ENCODE measurements at regions not wholly inside any gene's neighbourhood (a gene's known extent, or its start where the extent isn't known, plus 50 kb on each side); places are given as distances from the start of the nearest gene placed in this dataset.

DNA sequence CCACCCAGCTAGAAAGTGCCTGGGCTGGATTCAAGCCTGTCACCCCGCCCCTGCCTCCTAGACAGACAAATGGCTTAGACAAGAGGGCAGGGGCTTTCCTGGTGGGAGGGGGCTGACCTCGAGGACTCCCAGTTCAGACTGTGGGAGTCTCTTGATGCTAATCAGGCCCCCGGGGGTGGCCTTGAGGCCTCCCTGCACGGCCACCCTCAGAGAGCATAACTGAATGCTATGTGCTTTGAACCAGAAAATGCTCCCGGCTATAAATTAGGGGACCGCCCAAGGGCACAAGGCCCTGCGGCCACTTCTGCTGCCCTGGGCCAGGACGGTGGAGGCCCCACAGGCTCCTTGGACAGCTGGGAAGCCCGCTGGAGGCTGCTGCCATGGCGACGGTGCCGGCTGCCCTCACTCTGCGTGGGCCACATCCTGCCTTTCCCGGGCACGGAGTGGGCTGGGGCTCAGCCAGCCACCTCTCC, 111.0 kb upstream of the NCOR2 start:
- Histone ChIP-seq H2AFZ (ENCODE audit: low read depth, low read length) (no peak overlapping the region), H3K36me3 (ENCODE audit: insufficient read depth, low read length) (no peaks in the 10 kb centered on the region), H3K4me3 (ENCODE audit: low read depth in 1 of 2, low read length in 2 of 2) (no peak overlapping the region), H4K20me1 (ENCODE audit: insufficient read depth, low read length) (no peaks in the 10 kb centered on the region), H3K9ac (ENCODE audit: low read depth, low read length) (no peak overlapping the region), H3K27ac (ENCODE audit: low read length) (no peak overlapping the region), H3K79me2 (ENCODE audit: insufficient read depth, low read length) (no peaks in the 10 kb centered on the region), H3K9me3 (ENCODE audit: insufficient read depth, low read length, severe bottlenecking) (no peaks in the 10 kb centered on the region), H3K27me3 (ENCODE audit: insufficient read depth, low read length, poor library complexity) (no peaks in the 10 kb centered on the region), H3K4me1 (ENCODE audit: insufficient read depth, low read length) (no peaks in the 10 kb centered on the region), H3K4me2 (ENCODE audit: insufficient read depth, low read length) (no peak overlapping the region)
- TF ChIP-seq, protein P1, sequence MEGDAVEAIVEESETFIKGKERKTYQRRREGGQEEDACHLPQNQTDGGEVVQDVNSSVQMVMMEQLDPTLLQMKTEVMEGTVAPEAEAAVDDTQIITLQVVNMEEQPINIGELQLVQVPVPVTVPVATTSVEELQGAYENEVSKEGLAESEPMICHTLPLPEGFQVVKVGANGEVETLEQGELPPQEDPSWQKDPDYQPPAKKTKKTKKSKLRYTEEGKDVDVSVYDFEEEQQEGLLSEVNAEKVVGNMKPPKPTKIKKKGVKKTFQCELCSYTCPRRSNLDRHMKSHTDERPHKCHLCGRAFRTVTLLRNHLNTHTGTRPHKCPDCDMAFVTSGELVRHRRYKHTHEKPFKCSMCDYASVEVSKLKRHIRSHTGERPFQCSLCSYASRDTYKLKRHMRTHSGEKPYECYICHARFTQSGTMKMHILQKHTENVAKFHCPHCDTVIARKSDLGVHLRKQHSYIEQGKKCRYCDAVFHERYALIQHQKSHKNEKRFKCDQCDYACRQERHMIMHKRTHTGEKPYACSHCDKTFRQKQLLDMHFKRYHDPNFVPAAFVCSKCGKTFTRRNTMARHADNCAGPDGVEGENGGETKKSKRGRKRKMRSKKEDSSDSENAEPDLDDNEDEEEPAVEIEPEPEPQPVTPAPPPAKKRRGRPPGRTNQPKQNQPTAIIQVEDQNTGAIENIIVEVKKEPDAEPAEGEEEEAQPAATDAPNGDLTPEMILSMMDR (IDR thresholded peaks at IDR 0.05; ENCODE audit: borderline replicate concordance, extremely low read depth, low read length, poor library complexity, severe bottlenecking): no peak
- no peak for TF ChIP-seq EZH2 (IDR thresholded peaks at IDR 0.05; ENCODE audit: borderline replicate concordance, low read depth, low read length, severe bottlenecking)
- DNase-seq: no peak
- ATAC-seq (ENCODE audit: insufficient read depth, low read depth): no peak

DNA sequence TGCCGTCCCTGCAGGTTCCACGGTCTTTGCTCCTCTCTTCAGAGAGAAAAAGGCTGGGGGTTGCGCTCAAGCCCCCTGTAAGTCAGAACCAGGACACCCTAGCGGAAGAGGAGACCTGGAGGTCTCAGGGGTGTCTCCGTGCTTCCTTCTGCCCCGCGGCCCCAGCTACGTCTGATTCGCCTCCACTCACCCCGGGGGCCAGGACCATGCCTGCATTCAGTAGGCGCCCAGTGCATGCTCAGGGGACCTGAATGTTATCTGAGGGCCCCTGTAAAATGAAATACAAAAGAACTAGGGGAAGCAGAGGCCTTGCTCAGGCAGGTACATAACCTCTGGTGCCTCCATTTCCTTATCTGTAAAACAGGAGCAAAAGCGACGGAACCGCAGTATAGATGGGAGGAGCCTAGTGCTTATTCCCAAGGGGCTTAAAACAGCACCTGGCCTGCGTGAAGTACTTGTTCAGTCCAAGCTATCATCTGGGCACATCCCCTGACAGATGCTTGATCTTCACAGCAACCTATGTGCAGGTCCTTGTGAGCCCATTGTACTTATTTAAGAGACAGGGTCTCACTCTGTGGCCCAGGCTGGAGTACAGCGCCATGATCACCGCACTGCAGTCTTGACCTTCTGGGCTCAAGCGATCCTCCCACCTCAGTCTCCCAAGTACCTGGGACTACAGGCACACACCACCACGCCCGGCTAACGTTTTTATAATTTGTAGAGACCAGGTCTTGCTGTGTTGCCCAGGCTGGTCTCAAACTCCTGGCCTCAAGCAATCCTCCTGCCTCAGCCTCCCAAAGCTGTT, 110.3 kb upstream of the NCOR2 start:
- no peak for ATAC-seq (ENCODE audit: insufficient read depth, low read depth)
- Histone ChIP-seq H3K27ac (ENCODE audit: low read length) (no peak overlapping the region), H3K9ac (ENCODE audit: low read depth, low read length) (no peak overlapping the region), H3K79me2 (ENCODE audit: insufficient read depth, low read length) (no peaks in the 10 kb centered on the region), H3K36me3 (ENCODE audit: insufficient read depth, low read length) (no peaks in the 10 kb centered on the region), H2AFZ (ENCODE audit: low read depth, low read length) (no peak overlapping the region), H3K4me2 (ENCODE audit: insufficient read depth, low read length) (no peak overlapping the region), H4K20me1 (ENCODE audit: insufficient read depth, low read length) (no peaks in the 10 kb centered on the region), H3K9me3 (ENCODE audit: insufficient read depth, low read length, severe bottlenecking) (no peaks in the 10 kb centered on the region), H3K4me3 (ENCODE audit: low read depth in 1 of 2, low read length in 2 of 2) (no peak overlapping the region), H3K4me1 (ENCODE audit: insufficient read depth, low read length) (no peaks in the 10 kb centered on the region), H3K27me3 (ENCODE audit: insufficient read depth, low read length, poor library complexity) (no peaks in the 10 kb centered on the region)
- no peak for TF ChIP-seq EZH2 (IDR thresholded peaks at IDR 0.05; ENCODE audit: borderline replicate concordance, low read depth, low read length, severe bottlenecking)
- TF ChIP-seq, protein P1 (IDR thresholded peaks at IDR 0.05; ENCODE audit: borderline replicate concordance, extremely low read depth, low read length, poor library complexity, severe bottlenecking): no peak
- no peak for DNase-seq

DNA sequence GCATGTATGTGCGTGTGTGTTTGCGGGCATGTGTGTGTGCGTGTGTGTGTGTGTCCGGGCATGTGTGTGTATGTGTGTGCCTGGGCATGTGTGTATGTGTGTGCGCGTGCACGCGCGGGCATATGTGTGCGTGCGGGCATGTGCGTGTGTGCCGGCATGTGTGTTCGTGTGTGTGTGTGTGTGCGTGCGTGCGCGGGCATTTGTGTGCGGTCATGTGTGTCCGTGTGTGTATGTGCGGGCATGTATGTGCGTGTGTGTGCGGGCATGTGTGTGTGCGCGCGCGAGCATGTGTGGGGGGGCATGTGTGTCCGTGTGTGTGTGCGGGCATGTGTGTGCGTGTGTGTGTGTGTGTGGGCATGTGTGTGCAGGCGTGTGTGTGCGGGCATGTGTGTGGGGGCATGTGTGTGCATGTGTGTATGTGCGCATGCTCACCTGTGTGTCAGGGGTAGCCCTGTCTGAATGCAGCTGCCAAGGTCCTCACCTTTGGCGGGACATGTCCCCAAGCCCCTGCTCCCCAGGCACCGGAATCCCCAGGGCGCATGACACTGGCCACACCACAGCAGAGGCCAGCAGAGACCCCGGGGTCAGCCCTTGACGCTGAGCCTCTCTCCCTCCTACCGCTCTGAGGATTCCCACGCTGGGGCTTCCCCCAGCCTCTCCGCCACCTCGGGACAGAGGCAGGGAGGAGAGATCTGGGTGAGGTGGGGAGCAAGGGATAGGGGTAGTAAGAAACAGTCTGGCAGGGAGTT, 109.5 kb upstream of the NCOR2 start:
- H4K20me1 ChIP-seq (ENCODE audit: insufficient read depth, low read length): no peaks in the 10 kb centered on the region
- no peak for ATAC-seq (ENCODE audit: insufficient read depth, low read depth)
- H3K27ac ChIP-seq (ENCODE audit: low read length): no peak overlapping the region

More for the DNA sequence above, 109.5 kb upstream of the NCOR2 start:
- Histone ChIP-seq H3K9me3 (ENCODE audit: insufficient read depth, low read length, severe bottlenecking) (no peaks in the 10 kb centered on the region), H3K36me3 (ENCODE audit: insufficient read depth, low read length) (no peaks in the 10 kb centered on the region), H2AFZ (ENCODE audit: low read depth, low read length) (no peak overlapping the region), H3K4me1 (ENCODE audit: insufficient read depth, low read length) (no peaks in the 10 kb centered on the region), H3K4me2 (ENCODE audit: insufficient read depth, low read length) (no peak overlapping the region), H3K79me2 (ENCODE audit: insufficient read depth, low read length) (no peaks in the 10 kb centered on the region), H3K4me3 (ENCODE audit: low read depth in 1 of 2, low read length in 2 of 2) (no peak overlapping the region), H3K27me3 (ENCODE audit: insufficient read depth, low read length, poor library complexity) (no peaks in the 10 kb centered on the region), H3K9ac (ENCODE audit: low read depth, low read length) (no peak overlapping the region)
- DNase-seq: no peak
- TF ChIP-seq, protein P1 (IDR thresholded peaks at IDR 0.05; ENCODE audit: borderline replicate concordance, extremely low read depth, low read length, poor library complexity, severe bottlenecking): no peak
